Glutamatergic neuron (in vitro differentiated cells): ENCODE measurements at regions not wholly inside any gene's neighbourhood (a gene's known extent, or its start where the extent isn't known, plus 50 kb on each side); places are given as distances from the start of the nearest gene placed in this dataset.
A peak's percentile ranks its signal among the peaks of the same experiment; 100 is the strongest.

Experiments used
- DNase-seq: peaks from one replicate; pipeline ENCODE4 v3.0.0; 2022
- H3K27ac Mint-ChIP-seq: one replicate; pipeline ENCODE4 v1.8.0; 2020; ENCODE audit warnings: mild to moderate bottlenecking, mixed read lengths, inconsistent platforms; ENCODE audit not compliant: unreplicated experiment
- H3K27me3 Mint-ChIP-seq: one replicate; pipeline ENCODE4 v1.8.0; 2020; ENCODE audit warnings: mild to moderate bottlenecking, moderate library complexity, mixed read lengths, inconsistent platforms; ENCODE audit not compliant: unreplicated experiment
- H3K36me3 Mint-ChIP-seq: one replicate; pipeline ENCODE4 v1.8.0; 2020; ENCODE audit warnings: mild to moderate bottlenecking, mixed read lengths, inconsistent platforms; ENCODE audit not compliant: unreplicated experiment
- H3K4me1 Mint-ChIP-seq: one replicate; pipeline ENCODE4 v1.8.0; 2020; ENCODE audit warnings: mild to moderate bottlenecking, low read depth, mixed read lengths, inconsistent platforms; ENCODE audit not compliant: unreplicated experiment
- H3K4me3 Mint-ChIP-seq: one replicate; pipeline ENCODE4 v1.8.0; 2020; ENCODE audit warnings: mild to moderate bottlenecking, mixed read lengths, inconsistent platforms; ENCODE audit not compliant: unreplicated experiment
- H3K9me3 Mint-ChIP-seq: one replicate; pipeline ENCODE4 v1.8.0; 2020; ENCODE audit warnings: mild to moderate bottlenecking, moderate library complexity, mixed read lengths, inconsistent platforms; ENCODE audit not compliant: unreplicated experiment
- TF ChIP-seq, protein P1 (sequence below): fragments of 200-600 bp; sonication (generic); IDR thresholded peaks from one replicate; pipeline ENCODE4 v1.5.0; 2021; ENCODE audit not compliant: partially characterized antibody, unreplicated experiment

- peaks cover 36% of the 10 kb centered on the region for H3K4me1 Mint-ChIP-seq
- TF ChIP-seq, protein P1, sequence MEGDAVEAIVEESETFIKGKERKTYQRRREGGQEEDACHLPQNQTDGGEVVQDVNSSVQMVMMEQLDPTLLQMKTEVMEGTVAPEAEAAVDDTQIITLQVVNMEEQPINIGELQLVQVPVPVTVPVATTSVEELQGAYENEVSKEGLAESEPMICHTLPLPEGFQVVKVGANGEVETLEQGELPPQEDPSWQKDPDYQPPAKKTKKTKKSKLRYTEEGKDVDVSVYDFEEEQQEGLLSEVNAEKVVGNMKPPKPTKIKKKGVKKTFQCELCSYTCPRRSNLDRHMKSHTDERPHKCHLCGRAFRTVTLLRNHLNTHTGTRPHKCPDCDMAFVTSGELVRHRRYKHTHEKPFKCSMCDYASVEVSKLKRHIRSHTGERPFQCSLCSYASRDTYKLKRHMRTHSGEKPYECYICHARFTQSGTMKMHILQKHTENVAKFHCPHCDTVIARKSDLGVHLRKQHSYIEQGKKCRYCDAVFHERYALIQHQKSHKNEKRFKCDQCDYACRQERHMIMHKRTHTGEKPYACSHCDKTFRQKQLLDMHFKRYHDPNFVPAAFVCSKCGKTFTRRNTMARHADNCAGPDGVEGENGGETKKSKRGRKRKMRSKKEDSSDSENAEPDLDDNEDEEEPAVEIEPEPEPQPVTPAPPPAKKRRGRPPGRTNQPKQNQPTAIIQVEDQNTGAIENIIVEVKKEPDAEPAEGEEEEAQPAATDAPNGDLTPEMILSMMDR: no peak
- H3K36me3 Mint-ChIP-seq: no peaks in the 10 kb centered on the region
- DNase-seq: no peak
- H3K27me3 Mint-ChIP-seq: no peaks in the 10 kb centered on the region
- H3K9me3 Mint-ChIP-seq: peaks cover 3% of the 10 kb centered on the region
- peak overlapping the region; percentile 72 for H3K27ac Mint-ChIP-seq
- H3K4me3 Mint-ChIP-seq: peak overlapping the region; percentile 13
Measured at GRCh38 chr1:187911820-187912219, 1083.1 kb downstream of the PLA2G4A start.

DNA sequence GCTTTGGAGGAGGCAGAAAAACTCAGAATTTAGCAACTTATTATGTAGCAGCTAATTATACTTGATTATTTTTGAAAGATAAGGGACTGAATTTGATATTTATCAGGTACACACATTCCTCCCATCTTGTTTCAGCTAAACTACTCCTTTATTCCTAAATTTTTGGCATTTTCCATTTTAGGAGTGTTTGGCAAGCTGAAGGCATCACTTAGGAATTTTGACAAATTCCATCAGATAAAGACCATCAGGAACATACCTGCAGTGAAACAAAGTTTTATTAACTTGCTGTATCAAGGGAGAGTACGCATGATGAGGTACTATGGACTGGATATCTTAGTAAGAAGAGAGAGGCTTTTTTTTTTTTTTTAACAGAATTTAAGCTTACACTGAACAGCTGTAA is 1092.2 kb downstream of the PLA2G4A start:
- Mint-ChIP-seq H3K4me3 (no peak overlapping the region), H3K27ac (no peak overlapping the region), H3K4me1 (peaks cover 3% of the 10 kb centered on the region), H3K36me3 (no peaks in the 10 kb centered on the region), H3K27me3 (no peaks in the 10 kb centered on the region), H3K9me3 (no peaks in the 10 kb centered on the region)
- no peak for DNase-seq
- TF ChIP-seq, protein P1: no peak

- H3K4me3 Mint-ChIP-seq: no peak overlapping the region
Measured at GRCh38 chr1:187921426-187921825, 1092.7 kb downstream of the PLA2G4A start.

GRCh38 chr1:187922255-187922654 is 1093.5 kb downstream of the PLA2G4A start:
- Mint-ChIP-seq H3K4me1 (peaks cover 3% of the 10 kb centered on the region), H3K9me3 (no peaks in the 10 kb centered on the region), H3K27me3 (no peaks in the 10 kb centered on the region), H3K4me3 (no peak overlapping the region), H3K27ac (peak overlapping the region; percentile 1), H3K36me3 (no peaks in the 10 kb centered on the region)
- DNase-seq: no peak
- TF ChIP-seq, protein P1: no peak

More at GRCh38 chr1:187921426-187921825, 1092.7 kb downstream of the PLA2G4A start:
- no peak overlapping the region for H3K27ac Mint-ChIP-seq
- TF ChIP-seq, protein P1: no peak
- DNase-seq: no peak
- H3K4me1 Mint-ChIP-seq: peaks cover 3% of the 10 kb centered on the region
- H3K27me3 Mint-ChIP-seq: no peaks in the 10 kb centered on the region
- H3K36me3 Mint-ChIP-seq: no peaks in the 10 kb centered on the region
- no peaks in the 10 kb centered on the region for H3K9me3 Mint-ChIP-seq

DNA sequence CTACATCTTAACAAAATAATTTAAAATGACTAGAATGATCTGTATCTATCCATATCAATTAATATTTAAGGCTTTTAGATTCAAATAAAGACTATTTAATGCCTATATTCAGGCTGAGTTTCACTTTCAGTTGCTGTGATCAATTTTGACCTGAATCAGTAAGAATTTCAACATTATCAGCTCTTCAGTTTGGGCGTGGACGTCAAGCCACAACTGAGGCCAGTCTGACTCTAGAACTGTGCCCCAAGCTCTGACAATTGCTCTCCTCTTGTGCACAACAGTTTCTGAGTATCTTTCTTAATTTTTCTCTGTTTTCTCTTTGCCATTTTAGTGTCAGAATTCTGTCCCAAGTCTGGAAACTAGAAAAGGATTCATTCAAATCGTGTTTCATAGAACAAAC is 1095.5 kb downstream of the PLA2G4A start:
- Mint-ChIP-seq H3K4me3 (no peak overlapping the region), H3K9me3 (no peaks in the 10 kb centered on the region), H3K27ac (no peak overlapping the region), H3K36me3 (no peaks in the 10 kb centered on the region), H3K27me3 (no peaks in the 10 kb centered on the region), H3K4me1 (peaks cover 17% of the 10 kb centered on the region)
- DNase-seq: no peak
- TF ChIP-seq, protein P1: no peak
